Endothelial cell of umbilical vein (primary cell): ENCODE measurements at regions not wholly inside any gene's neighbourhood (a gene's known extent, or its start where the extent isn't known, plus 50 kb on each side); places are given as distances from the start of the nearest gene placed in this dataset.

Experiments
- CTCF ChIP-seq, 2 donors: IDR thresholded peaks; 1 replicate in 1 of 2; 2 replicates in 1 of 2; pipeline ENCODE4 v1.5.1; 2011; ENCODE audit warnings: low read length in 2 of 2, mild to moderate bottlenecking in 2 of 2, moderate library complexity in 2 of 2, control low read depth in 1 of 2, inconsistent platforms in 1 of 2, low read depth in 1 of 2; ENCODE audit not compliant: insufficient read depth in 1 of 2; ENCODE audit errors: extremely low read depth in 1 of 2
- EZH2 ChIP-seq: IDR thresholded peaks from 2 replicates; pipeline ENCODE4 v1.6.1; 2012; ENCODE audit warnings: borderline replicate concordance, low read depth, mild to moderate bottlenecking, moderate library complexity, low read length, inconsistent platforms; ENCODE audit not compliant: severe bottlenecking
- FOS ChIP-seq: IDR thresholded peaks from 2 replicates; pipeline ENCODE4 v1.6.1; 2011; ENCODE audit warnings: mild to moderate bottlenecking, low read length, moderate library complexity, borderline replicate concordance; ENCODE audit not compliant: insufficient read depth
- GATA2 ChIP-seq: IDR thresholded peaks from 2 replicates; pipeline ENCODE4 v1.7.0; 2011; ENCODE audit warnings: low read depth, mild to moderate bottlenecking, moderate library complexity, mixed read lengths, low read length; ENCODE audit not compliant: insufficient read length, insufficient read depth
- MAX ChIP-seq: IDR thresholded peaks from 2 replicates; pipeline ENCODE4 v1.6.1; 2011; ENCODE audit not compliant: insufficient read depth, insufficient read length
- POLR2A ChIP-seq: IDR thresholded peaks from 2 replicates; pipeline ENCODE4 v1.6.1; 2012; ENCODE audit warnings: low read depth, mild to moderate bottlenecking, control low read depth, low read length
- POLR2AphosphoS5 ChIP-seq: IDR thresholded peaks from 2 replicates; pipeline ENCODE4 v1.6.1; 2012; ENCODE audit warnings: low read depth, mild to moderate bottlenecking, control low read depth, low read length, moderate library complexity; ENCODE audit not compliant: insufficient read depth

DNA sequence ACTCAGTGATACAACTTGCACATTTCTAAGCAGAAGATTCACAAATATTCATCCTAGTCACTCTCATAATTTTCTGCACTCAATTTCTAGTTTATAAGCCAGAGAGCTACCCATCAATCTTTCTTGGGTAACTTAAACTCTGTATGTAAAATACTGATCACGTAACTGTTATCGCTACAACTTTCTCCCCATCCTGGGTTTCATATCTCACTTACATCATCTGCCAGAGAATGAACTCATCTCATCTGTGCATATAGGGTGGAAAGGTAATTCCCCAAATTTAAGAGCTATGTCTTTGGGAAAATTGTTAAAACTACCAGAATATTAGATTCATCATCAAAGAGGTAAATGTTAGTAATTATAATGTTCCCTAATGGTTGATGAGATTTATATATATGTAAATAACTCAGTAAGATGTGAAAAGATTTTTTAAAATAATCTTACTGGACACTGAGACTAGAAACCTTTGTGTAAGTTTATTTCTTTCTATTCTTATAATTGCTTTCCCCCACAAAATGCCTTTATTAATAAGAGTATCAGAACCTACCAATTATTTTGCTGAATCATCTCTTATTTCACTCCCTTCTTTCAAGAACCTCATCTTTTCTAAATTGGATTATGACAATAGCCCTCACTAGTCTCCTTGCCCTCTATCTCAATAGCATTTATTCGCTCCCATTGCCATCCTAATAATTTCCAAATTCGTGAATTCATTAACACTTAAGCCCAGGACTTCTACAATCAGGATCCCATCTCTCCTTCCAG, 729.0 kb downstream of the EPHA4 start:
- TF ChIP-seq CTCF (IDR thresholded peaks at IDR 0.05; ENCODE audit: extremely low read depth in 1 of 2, insufficient read depth in 1 of 2, low read depth in 1 of 2, low read length in 2 of 2): no peak
- no peak for TF ChIP-seq MAX
- TF ChIP-seq POLR2A: no peak
- no peak for TF ChIP-seq EZH2
- TF ChIP-seq FOS: no peak
- no peak for TF ChIP-seq GATA2
- no peak for TF ChIP-seq POLR2AphosphoS5
